Activated naive CD8-positive, alpha-beta T cell treated with anti-CD3 and anti-CD28 coated beads, Interleukin-2, amount 50 U/mL, for 24 hours (primary cell): ENCODE measurements at regions not wholly inside any gene's neighbourhood (a gene's known extent, or its start where the extent isn't known, plus 50 kb on each side); places are given as distances from the start of the nearest gene placed in this dataset.

ENCODE experiments used
- ATAC-seq: fragments of 150-1000 bp; cut with Tn5 transposase; one replicate; pipeline ENCODE4 v1.10.0; 2021
- DNase-seq: peaks from one replicate; pipeline ENCODE4 v3.0.0; 2021
- H3K27ac Mint-ChIP-seq: one replicate; pipeline ENCODE4 v1.8.0; 2021; ENCODE audit warnings: mild to moderate bottlenecking, mixed read lengths
- H3K27me3 Mint-ChIP-seq: one replicate; pipeline ENCODE4 v1.8.0; 2021; ENCODE audit warnings: mixed read lengths
- H3K36me3 Mint-ChIP-seq: one replicate; pipeline ENCODE4 v1.8.0; 2021; ENCODE audit warnings: low read depth, mixed read lengths
- H3K4me1 Mint-ChIP-seq: one replicate; pipeline ENCODE4 v1.8.0; 2021; ENCODE audit warnings: mixed read lengths
- H3K4me3 Mint-ChIP-seq: one replicate; pipeline ENCODE4 v1.8.0; 2021; ENCODE audit warnings: mild to moderate bottlenecking, moderate library complexity, mixed read lengths
- H3K9me3 Mint-ChIP-seq: one replicate; pipeline ENCODE4 v1.8.0; 2021; ENCODE audit warnings: mixed read lengths

DNA sequence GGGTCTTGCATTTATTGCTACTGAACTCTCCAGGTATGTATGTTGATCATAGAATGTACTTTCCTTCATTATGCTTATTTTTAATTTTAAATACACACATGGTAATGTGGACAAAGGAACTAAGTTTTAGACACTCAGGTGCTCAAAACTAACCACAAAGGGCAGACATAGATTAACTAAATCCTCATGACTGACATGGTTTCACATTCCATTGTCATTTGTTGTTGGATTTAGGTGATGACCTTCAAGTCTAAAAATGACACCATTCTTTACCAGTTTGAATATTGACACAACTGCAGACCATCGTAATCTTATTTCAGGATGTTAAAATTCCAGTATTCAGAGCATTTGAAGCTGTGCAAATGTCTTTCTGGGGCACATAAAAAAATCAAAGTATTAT lies 128.4 kb downstream of the BBS10 start:
- no peaks in the 10 kb centered on the region for H3K9me3 Mint-ChIP-seq
- no peak for DNase-seq
- no peak overlapping the region for H3K4me3 Mint-ChIP-seq
- no peaks in the 10 kb centered on the region for H3K36me3 Mint-ChIP-seq
- peaks cover 2% of the 10 kb centered on the region for H3K4me1 Mint-ChIP-seq
- H3K27me3 Mint-ChIP-seq = peaks cover 6% of the 10 kb centered on the region
- H3K27ac Mint-ChIP-seq = no peak overlapping the region
- ATAC-seq = no peak

DNA sequence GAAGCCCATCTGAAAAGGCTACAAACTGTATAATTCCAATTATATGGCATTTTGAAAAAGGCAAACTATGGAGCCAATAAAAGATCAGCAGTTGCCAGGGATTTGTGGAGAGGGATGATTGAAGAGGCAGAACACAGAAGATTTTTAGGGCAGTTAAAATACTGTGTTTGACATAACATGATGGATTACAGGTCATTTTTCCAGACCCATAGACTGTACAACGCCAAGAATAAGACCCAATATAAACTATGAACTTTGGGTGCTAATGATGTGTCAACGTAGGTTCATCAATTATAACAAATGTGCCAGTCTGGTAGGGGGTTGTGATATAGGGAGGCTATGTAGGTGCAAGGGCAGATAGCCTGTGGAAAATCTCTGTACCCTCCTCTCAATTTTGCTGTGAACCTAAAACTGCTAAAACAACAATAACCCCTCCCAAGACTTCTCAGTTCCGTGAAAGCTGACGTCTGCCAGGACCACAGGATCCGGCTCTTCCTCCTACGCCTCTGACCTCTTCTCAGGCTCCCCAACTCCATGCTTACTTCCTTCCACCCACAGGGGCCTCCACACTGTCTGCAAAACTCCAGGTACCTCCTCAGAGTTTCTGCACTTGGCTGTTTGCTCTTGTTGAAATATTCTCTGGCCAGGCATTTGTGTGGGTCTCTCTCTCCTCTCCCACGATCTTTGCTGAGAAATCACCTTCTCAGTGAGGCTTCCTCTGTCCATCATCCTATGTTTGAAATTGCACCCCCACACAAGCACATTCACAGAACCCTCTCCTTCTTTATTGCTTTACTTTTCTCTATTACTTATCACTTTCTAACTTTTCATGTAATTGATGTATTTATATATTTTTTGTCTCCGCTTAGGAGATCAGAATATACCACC lies 131.4 kb downstream of the BBS10 start:
- no peaks in the 10 kb centered on the region for H3K9me3 Mint-ChIP-seq
- ATAC-seq (no peak), DNase-seq (no peak)
- H3K4me1 Mint-ChIP-seq = peaks cover 2% of the 10 kb centered on the region
- no peak overlapping the region for H3K27ac Mint-ChIP-seq
- H3K36me3 Mint-ChIP-seq = no peaks in the 10 kb centered on the region
- H3K4me3 Mint-ChIP-seq = no peak overlapping the region
- peaks cover 3% of the 10 kb centered on the region for H3K27me3 Mint-ChIP-seq

DNA sequence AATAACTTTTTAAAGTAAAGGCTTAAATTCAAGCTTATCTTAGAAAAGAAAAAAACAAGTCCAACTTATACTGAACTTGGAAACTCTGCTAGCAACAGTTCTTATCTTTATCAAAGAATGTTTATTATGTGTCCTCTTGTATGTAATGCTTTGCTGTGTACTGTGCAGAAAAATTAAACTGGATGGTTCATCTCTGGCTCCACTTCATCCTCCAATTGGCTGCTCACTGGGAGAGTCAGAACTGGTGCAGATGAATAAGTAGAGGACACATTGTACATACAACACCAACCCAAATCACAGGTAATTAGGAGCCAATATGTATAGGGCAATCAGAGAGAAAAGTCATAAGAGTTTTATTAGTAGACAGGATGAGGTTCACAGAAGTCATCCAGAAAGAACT lies 123.6 kb upstream of the NAP1L1 start:
- H3K27ac Mint-ChIP-seq = no peak overlapping the region
- no peaks in the 10 kb centered on the region for H3K36me3 Mint-ChIP-seq
- DNase-seq = no peak
- peaks cover 5% of the 10 kb centered on the region for H3K9me3 Mint-ChIP-seq
- peaks cover 35% of the 10 kb centered on the region for H3K27me3 Mint-ChIP-seq
- no peak for ATAC-seq
- no peaks in the 10 kb centered on the region for H3K4me1 Mint-ChIP-seq
- no peak overlapping the region for H3K4me3 Mint-ChIP-seq

DNA sequence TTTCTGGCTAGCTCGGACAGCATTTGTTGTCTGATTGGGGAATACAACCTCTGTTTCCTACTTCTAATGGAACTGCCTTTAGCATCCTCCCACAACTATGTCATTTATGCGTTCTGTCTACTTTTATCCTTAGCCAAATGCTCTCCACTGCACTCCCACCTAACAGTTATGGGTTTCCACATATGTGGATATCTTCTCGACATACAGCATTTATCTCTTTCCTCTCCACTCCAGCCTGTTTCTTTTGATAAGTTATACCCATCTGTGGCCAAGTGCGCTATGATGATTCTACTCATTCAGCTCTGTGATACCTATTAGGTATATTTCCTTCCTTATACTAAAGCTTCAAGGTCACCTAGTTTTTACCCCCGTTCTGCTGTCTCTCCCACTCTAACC lies 122.2 kb upstream of the NAP1L1 start:
- H3K9me3 Mint-ChIP-seq = peaks cover 5% of the 10 kb centered on the region
- H3K27me3 Mint-ChIP-seq = peaks cover 38% of the 10 kb centered on the region
- H3K4me3 Mint-ChIP-seq = no peak overlapping the region
- peaks cover 4% of the 10 kb centered on the region for H3K4me1 Mint-ChIP-seq
- no peak for ATAC-seq
- no peak overlapping the region for H3K27ac Mint-ChIP-seq
- no peak for DNase-seq
- H3K36me3 Mint-ChIP-seq = no peaks in the 10 kb centered on the region

DNA sequence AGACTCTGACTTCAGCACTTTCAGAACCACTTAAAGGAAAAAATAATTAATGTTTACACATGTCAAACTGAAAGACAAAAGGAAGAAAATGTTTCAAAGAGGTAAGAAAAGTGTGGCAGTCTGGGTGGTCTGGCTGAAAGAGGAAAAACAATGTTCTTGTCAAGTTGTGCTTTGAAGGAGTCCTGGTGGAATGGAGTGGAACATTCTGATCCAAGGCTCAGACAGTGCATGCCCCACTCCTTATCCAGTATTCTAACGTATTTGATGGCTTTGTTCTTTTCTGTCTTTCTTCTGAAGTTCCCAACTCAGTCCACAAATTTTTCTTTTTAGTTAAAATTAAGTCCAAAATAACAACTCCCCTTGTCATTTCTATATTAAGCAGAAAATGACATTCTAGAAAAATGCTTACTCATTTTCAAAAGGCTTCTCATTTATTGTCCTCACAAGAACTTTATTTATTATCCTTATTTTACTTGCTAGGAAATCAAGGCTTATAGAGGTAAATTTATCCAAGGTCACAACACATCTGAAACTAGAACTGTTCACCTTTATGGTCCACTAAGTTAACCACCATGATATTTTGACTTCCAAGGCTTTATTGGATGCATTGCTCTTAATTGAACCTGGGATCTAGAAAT lies 121.7 kb upstream of the NAP1L1 start:
- peaks cover 5% of the 10 kb centered on the region for H3K9me3 Mint-ChIP-seq
- no peak for DNase-seq
- H3K27ac Mint-ChIP-seq = no peak overlapping the region
- no peak overlapping the region for H3K4me3 Mint-ChIP-seq
- no peak for ATAC-seq
- peaks cover 41% of the 10 kb centered on the region for H3K27me3 Mint-ChIP-seq
- H3K36me3 Mint-ChIP-seq = no peaks in the 10 kb centered on the region
- H3K4me1 Mint-ChIP-seq = peaks cover 8% of the 10 kb centered on the region

DNA sequence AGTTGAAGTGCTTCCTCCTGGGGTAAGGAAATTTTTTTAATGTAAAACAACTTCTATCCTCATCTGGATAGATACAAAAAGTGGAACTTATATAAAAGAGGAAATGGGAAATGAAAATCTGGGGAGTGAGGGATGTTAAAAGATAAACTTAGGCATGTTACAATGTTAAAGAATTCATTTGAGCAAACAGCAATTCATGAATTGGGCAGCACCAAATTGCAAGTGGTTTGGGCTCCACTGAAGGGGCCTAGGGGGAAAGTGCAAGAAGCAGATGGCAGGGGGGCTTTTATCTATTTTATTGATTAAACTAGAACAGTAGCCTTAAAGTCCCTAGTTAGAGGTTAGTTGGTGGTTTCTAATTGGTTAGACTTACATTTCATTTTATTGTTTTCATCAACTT lies 118.1 kb upstream of the NAP1L1 start:
- Mint-ChIP-seq H3K36me3 (peaks cover 3% of the 10 kb centered on the region), H3K4me1 (peaks cover 9% of the 10 kb centered on the region), H3K27ac (no peak overlapping the region), H3K4me3 (no peak overlapping the region), H3K27me3 (peaks cover 43% of the 10 kb centered on the region), H3K9me3 (peaks cover 25% of the 10 kb centered on the region)
- no peak for DNase-seq
- ATAC-seq = no peak

DNA sequence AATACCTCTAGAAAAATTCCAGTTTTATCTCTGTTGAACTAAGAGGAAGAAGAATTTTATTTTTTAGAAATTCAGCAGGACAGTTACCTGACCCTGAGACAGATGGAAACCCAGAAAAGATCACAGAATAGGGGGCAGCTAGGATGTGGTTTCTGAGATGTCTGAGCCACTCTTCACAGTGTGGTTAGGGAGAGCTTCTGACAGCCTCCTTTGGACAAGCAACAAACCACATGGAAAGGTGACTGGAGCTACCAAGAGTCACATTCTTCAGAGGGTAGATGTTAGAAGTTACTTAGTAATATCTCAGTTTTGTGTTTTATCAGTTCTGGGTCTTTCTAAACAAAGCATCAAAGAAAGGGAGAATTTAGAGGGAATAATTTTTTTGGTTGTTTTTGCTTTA lies 117.3 kb upstream of the NAP1L1 start:
- H3K27ac Mint-ChIP-seq = no peak overlapping the region
- H3K4me1 Mint-ChIP-seq = peaks cover 9% of the 10 kb centered on the region
- H3K36me3 Mint-ChIP-seq = peaks cover 3% of the 10 kb centered on the region
- no peak overlapping the region for H3K4me3 Mint-ChIP-seq
- DNase-seq (no peak), ATAC-seq (peak; percentile 73)
- H3K9me3 Mint-ChIP-seq = peaks cover 29% of the 10 kb centered on the region
- H3K27me3 Mint-ChIP-seq = peaks cover 44% of the 10 kb centered on the region

DNA sequence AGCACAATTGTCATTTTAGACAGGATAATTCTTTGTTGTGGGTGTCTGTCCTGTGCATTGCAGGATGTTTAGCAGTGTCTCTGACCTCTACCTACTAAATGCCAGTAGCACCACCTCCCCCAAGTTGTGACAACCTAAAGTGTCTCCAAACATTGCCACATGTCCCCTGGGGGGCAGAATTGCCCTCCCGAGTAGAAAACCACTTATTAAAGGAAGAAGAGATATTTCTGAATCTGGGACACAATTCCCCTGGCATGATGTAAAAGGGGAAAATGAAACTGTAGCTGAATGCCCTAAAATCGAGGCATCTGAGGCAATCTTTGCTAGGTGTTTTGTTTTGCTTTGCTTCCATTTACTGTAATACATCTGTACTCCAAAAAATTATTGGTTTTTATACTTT lies 116.8 kb upstream of the NAP1L1 start:
- Mint-ChIP-seq H3K36me3 (peaks cover 3% of the 10 kb centered on the region), H3K4me1 (peaks cover 9% of the 10 kb centered on the region), H3K9me3 (peaks cover 29% of the 10 kb centered on the region), H3K27ac (no peak overlapping the region), H3K4me3 (no peak overlapping the region), H3K27me3 (peaks cover 43% of the 10 kb centered on the region)
- DNase-seq (no peak), ATAC-seq (no peak)

DNA sequence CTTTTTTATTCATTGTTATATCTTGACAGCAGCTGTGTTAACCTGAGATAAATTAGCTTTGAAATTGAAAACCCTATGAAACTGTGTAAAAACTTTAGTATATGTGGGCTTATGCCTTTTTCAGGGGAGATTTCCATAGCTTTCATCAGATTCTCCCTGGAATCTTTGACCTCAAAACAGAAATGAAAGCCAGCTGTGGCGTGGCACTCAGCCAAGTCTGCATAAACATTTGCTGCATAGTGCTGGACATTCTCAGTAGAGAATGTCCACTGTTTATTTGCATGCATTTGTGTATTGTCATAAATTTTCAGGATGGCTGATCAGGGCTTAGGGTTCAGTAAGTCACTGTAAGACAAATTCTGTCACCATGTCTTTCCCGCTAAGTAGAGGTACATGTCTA lies 115.3 kb upstream of the NAP1L1 start:
- no peak for ATAC-seq

DNA sequence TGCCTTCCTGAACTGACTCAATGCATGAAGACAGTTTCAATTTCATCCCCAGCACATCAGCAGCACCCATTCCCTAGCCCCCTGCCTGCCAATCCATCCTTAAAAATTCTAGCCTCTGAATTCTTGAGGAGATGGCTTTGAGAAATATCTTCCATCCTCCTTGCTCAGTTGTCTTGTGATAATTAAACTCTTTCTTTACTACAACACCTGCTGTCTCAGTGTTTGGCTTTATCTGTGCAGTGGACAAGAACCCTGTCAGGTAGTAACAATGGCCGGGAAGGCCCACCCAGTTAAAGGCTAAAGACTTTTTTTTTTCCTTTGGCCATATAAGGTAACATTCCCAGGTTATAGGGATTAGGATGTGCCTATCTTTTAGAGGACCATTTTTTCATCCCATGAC lies 114.4 kb upstream of the NAP1L1 start:
- Mint-ChIP-seq H3K27me3 (peaks cover 29% of the 10 kb centered on the region), H3K4me1 (peaks cover 9% of the 10 kb centered on the region), H3K9me3 (peaks cover 29% of the 10 kb centered on the region), H3K27ac (no peak overlapping the region), H3K4me3 (no peak overlapping the region), H3K36me3 (peaks cover 3% of the 10 kb centered on the region)
- DNase-seq (no peak), ATAC-seq (no peak)

More for the DNA sequence above, 115.3 kb upstream of the NAP1L1 start:
- Mint-ChIP-seq H3K4me3 (no peak overlapping the region), H3K36me3 (peaks cover 3% of the 10 kb centered on the region), H3K27me3 (peaks cover 29% of the 10 kb centered on the region), H3K9me3 (peaks cover 29% of the 10 kb centered on the region), H3K27ac (no peak overlapping the region), H3K4me1 (peaks cover 9% of the 10 kb centered on the region)
- DNase-seq = no peak

DNA sequence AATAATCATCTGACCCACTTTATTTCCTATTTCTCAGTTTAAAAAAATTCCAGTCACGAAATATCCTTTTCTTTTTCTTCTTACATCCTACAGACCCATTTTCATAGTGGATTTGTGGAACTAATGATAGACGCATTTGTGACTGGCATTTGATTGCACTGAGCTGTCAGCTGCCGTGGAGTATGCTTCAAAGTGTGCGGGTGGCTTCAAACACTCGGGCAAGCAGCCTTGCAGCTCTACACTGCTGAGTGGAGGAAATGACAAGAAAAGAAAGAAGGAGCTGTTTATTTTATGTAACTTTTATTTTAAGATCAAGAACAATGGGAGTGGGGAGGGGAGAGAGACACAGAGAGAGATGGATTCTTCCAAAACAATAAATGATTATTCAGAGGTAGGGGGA lies 112.8 kb upstream of the NAP1L1 start:
- Mint-ChIP-seq H3K27ac (no peak overlapping the region), H3K4me3 (no peak overlapping the region), H3K36me3 (peaks cover 3% of the 10 kb centered on the region), H3K4me1 (peaks cover 9% of the 10 kb centered on the region), H3K27me3 (peaks cover 27% of the 10 kb centered on the region), H3K9me3 (peaks cover 29% of the 10 kb centered on the region)
- DNase-seq (no peak), ATAC-seq (no peak)

DNA sequence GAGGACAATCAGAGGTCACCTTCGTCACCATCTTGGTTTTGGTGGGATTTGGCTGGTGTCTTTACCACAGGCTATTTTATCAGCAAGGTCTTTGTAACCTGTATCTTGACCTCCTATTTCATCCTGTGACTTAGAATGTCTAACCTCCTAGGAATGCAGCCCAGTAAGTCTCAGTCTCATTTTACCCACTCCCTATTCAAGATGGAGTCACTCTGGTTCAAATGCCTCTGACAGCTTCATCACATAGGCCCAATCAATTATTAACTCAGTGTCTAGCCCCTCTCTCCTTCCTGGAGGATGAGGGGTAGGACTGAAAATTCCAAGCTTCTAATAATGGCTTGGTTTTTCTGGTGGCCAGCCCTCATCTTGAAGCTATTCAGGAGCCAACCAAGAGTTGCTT lies 111.4 kb upstream of the NAP1L1 start:
- H3K27ac Mint-ChIP-seq = no peak overlapping the region
- H3K9me3 Mint-ChIP-seq = peaks cover 29% of the 10 kb centered on the region
- no peak overlapping the region for H3K4me3 Mint-ChIP-seq
- peaks cover 22% of the 10 kb centered on the region for H3K27me3 Mint-ChIP-seq
- H3K36me3 Mint-ChIP-seq = peaks cover 3% of the 10 kb centered on the region
- no peak for DNase-seq
- no peaks in the 10 kb centered on the region for H3K4me1 Mint-ChIP-seq
- no peak for ATAC-seq

DNA sequence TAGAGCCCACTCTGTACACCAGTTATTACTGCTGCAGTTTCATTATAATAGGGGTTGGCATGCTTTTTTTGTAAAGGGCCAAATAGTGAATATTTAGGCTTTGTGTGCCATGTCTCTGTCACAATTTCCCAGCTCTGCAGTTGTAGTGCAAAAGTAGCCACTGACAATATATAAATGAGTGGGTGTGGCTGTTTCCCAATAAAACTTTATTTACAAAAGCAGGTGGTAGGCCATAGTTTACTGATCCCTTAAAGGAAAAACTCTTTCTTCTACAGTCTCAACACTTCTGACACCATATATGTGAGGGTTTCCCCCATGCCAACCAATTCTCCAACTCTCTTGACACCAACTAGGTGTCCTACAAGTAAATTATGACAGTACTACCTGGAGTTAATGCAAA lies 110.2 kb upstream of the NAP1L1 start:
- H3K27me3 Mint-ChIP-seq = peaks cover 22% of the 10 kb centered on the region
- H3K27ac Mint-ChIP-seq = no peak overlapping the region
- ATAC-seq (no peak), DNase-seq (no peak)
- peaks cover 3% of the 10 kb centered on the region for H3K36me3 Mint-ChIP-seq
- peaks cover 26% of the 10 kb centered on the region for H3K9me3 Mint-ChIP-seq
- H3K4me3 Mint-ChIP-seq = no peak overlapping the region
- no peaks in the 10 kb centered on the region for H3K4me1 Mint-ChIP-seq

DNA sequence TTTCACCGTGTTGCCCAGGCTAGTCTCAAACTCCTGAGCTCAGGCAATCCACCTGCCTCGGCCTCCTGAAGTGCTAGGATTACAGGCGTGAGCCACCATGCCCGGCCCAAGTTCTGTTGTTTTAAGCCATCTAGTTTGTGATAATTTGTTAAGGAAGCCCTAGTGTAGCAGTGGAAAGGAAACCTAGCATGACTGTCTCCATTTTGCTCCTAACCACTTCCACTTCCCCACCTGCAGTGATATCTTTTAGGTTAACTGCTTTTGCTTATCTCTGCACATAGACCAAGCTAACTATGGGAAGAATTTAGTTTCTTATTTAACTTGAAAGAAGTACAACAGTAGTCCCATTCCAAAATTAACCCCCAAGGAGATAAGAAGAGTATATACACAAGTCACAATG lies 109.5 kb upstream of the NAP1L1 start:
- no peak overlapping the region for H3K27ac Mint-ChIP-seq
- peaks cover 19% of the 10 kb centered on the region for H3K27me3 Mint-ChIP-seq
- no peak for DNase-seq
- no peaks in the 10 kb centered on the region for H3K4me1 Mint-ChIP-seq
- no peak for ATAC-seq
- peaks cover 18% of the 10 kb centered on the region for H3K9me3 Mint-ChIP-seq
- H3K4me3 Mint-ChIP-seq = no peak overlapping the region
- peaks cover 3% of the 10 kb centered on the region for H3K36me3 Mint-ChIP-seq

DNA sequence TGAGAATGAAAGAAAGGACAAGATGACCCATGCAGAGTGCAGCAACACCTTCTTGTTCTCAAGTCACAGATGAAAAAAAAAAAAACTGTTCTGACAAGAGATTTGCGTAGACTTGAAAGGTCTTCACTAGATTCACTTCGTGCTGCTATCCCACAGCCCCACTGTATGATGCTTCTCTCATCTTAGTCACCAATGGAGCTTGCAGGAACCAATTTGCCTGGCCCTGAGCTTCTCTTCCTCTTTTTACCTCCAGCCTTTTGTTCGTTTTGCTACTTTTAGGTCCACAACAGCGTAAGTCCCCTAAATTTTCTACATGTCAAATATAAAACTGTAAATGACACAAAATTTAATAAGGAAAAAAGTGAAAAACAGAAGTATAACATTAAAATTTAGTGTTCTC lies 107.9 kb upstream of the NAP1L1 start:
- Mint-ChIP-seq H3K27me3 (peaks cover 26% of the 10 kb centered on the region), H3K27ac (no peak overlapping the region), H3K4me1 (no peaks in the 10 kb centered on the region), H3K36me3 (no peaks in the 10 kb centered on the region), H3K9me3 (peaks cover 2% of the 10 kb centered on the region), H3K4me3 (no peak overlapping the region)
- no peak for ATAC-seq
- no peak for DNase-seq
